ENCODE measurements at regions not wholly inside any gene's neighbourhood (a gene's known extent, or its start where the extent isn't known, plus 50 kb on each side); places are given as distances from the start of the nearest gene placed in this dataset.

DNA sequence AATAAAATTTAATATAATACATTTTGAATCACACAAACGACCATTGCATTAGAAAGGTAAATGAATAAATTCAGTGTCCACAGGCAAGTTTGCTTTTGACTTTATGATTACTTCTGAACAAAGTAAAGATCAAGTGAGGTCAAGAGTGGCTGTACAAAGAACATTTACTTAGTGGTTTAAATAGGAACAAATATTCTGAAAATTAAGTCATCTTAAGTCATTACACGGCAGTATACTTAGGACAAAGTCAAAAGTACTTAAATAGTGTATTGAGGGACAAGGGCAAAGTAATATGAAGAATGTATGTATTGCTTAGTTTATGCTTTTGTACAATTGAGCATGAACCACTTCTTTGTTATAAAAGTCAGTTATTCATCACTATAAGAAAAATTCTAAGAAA lies 1511.2 kb upstream of the CDH9 start:
- no peak for DNase-seq

DNA sequence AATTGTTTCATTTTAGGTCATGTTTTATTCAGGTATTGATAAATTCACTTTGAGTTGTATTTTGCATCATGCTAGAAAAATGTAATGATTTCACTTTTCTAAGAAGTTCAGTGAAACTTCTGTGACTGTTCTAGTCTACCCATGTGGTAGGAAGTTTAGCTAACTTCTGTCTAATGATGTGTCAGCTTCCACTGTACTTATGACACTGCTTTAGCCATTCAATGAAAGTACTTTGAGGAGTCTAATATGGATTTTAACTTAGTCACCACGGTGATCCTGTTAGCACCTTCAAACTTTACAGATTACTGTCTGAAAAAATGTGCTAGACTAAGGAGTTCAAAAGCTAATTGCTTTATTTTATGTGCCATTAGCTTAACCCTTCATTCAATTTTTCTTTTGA lies 1510.5 kb upstream of the CDH9 start:
- DNase-seq, result no peak

DNA sequence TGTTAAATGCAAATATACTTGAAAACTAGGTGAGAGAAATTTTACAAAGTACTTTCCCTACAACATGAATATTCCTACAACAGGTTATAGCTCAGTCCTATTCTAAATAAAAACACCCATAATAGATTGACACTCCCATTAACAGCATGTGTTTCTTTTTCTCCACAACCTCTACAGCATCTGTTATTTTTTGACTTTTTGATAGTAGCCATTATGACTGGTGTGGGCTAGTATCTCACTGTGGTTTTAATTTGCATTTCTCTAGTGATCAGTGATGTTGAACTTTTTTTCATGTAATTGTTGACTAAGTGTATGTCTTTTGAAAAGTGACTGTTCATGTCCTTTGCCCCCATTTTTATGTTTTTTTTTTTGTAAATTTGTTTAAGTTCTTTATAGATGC lies 1506.1 kb upstream of the CDH9 start:
- DNase-seq, result no peak

DNA sequence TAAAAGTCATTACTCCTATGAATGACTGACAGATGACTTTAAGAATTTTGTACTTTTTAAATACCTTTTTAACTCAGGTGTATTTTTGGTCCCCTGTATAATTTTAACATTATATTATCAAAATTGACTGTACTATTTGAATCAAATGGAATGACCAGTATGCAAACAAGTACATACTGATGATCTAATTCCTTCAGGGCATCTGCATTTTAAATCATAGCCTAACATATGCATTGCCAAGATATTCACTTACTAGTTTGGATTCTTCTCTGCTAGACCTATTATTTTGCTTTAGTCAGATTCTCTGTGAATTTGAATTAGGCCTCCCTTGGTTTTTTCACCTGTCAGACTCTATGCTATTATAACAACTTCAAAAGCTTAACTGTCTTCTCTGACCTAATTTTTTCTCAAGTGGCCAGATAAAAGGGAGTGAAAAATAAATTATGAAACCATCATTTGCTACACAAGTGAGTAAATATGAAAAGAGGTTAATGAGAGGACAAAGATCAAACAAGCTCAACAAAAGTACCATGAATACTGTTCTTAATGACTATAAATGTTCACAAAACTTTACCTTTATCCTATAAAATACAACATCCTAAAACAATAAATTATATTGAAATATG lies 1505.2 kb upstream of the CDH9 start:
- DNase-seq, result no peak

DNA sequence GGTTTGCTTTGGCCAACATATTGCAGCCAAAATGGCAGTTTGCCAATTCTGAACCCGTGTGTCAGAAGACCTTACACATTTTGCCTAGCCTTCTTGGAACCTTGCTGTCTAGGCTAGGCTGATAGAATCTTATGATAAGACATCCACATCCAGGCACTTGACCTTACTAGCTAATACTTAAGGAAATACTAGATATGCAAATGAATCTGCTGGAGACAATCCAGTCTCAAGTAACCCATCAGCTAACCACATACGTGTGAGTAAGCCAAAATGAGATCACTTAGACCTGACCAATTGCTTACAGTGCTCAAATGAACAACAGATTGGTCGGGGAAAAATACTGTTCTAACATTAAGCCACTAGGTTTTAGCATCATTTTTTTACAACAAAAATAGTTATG lies 1504.6 kb upstream of the CDH9 start:
- no peak for DNase-seq

DNA sequence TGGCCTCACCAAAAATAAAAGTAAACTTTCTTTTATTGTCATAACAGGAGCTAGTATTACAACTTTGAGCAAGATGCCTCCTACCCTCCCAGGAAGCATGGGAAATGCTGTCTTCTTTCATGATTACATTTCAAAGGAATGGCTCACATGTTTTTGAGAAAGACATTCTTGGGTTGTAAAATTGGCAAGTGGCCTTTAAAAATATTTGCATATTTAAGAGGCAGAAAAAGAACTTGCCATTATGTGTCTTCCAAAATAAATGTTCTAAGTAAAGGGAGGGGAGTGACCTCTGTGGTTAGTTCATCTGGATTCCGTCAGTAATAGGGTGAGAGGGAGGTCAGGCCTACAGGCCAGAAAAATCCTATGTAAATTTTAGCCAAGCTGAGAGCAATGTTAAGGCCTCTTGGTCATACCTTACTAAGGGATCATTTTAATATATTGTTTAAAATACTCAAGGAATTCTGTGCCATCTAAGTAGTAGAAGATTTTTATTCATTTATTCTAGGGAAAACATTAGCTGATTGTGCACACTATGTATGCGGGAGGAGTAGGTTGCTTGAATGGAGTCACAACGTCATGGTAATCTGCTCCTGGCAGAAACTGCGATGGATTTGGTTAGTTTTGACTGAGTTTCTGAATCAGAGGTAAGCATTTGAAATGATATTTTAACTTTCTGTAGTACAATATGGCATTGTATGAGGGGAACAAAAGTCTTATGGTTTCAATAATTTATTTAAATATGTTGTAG lies 1485.7 kb upstream of the CDH9 start:
- no peak for DNase-seq

DNA sequence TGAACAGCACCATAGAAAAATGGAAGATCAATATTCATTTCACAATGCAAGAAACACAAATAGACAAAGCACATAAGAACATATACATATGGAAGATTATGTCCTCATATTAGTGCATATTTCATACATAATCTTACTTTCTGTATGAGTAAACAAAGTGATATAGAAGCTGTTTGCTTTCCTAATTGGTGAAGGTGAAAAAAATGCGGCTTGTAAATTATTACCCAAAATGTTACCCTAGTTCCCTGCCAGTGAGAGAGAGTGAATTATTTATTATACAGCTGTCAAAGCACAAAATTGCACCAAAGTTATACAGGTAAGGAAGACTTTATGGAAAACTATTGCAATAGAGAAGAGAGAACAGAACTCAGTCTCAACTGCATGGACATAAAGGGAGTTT lies 1485.0 kb upstream of the CDH9 start:
- DNase-seq, result no peak

DNA sequence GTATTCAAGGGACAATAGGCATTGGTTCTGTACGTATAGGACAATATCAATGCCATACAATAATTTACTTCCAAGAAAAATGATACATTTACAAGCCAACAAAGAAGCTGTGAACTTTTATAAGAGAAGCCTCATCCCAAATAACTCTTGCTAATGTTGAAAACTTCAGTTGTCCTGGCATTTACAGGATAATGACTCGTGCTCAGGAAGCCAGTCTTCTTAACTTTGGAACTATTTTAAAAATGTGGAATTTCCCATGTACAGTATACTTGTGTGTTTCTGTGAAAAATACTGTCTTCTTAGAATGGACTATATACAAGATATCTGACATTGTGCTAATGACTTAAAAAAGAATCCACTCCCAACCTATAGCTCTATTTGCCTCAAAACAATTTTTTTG lies 1479.3 kb upstream of the CDH9 start:
- DNase-seq, result no peak

DNA sequence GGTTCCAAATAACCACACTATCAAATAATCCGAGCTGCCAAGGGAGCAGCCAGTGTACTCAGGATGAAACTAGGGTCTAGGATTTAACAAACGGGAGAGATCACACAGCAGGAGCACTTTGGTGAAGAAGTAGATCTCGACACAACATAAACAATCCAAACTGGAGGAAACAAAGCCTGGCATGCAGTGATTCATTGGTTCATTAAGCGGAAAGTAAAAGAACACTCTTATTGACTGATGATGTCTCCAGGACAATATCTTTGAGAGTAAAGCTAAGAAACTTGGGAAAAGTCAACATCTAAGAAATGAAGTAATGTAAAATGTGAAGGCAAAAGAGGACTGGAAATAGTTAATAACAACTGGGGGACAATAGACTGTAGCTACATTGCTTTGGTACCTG lies 1478.3 kb upstream of the CDH9 start:
- DNase-seq, result no peak

DNA sequence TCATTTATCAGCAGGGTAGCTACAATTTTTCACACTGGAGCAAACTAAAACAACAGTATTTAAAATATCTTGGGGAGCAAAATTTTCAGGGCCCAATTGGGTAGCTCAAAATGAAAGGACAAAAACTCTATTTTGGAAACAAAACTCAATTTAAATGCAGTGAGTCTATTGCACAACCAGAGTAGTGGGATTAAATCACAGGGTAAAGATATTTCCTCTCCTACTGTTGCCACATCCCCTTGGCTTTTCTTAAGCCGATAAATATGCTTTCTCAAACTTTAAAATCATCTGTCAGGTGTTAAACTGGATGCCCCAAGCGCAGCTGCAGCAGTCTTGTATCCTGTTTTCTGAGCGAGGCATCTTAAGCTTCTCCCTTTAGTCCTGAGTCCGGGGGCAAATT lies 1474.3 kb upstream of the CDH9 start:
- DNase-seq, result no peak

DNA sequence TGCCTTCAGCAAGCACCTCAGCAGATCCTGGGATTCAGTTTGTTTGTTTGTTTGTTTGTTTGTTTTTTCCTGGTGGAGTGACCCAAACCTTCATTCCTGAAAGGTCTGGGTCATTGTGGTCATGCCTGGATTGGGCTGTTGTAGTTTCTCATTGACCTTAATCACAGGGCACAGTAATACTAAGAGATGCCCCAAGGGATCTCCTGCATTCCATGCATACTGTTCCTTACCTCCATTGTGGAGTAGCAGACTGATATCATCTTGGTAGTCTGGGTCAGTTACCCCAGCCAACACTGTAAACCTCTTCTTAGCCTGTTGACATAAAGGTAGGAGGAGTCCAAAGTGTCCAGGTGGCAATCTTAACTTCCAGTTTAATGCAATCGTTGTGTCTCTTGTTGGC lies 1466.7 kb upstream of the CDH9 start:
- no peak for DNase-seq

DNA sequence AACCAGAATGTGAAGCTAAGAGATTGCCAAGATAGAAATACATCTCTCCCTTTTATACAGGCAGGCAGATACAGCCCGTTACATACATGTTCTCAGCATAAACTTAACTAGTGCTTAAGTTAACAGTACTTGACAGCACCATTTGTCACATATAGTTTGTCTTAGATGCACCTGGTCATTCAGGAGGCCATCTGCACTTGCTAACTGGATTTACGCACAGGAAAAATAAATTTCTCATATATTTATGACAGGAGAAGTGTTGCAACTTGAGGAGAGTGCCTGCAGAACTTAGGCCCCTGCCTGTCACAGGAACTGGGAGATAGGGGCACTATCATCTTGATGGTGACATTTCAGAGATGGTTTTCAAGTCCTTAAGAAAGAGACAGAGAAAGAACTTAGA lies 1462.1 kb upstream of the CDH9 start:
- DNase-seq, result no peak

DNA sequence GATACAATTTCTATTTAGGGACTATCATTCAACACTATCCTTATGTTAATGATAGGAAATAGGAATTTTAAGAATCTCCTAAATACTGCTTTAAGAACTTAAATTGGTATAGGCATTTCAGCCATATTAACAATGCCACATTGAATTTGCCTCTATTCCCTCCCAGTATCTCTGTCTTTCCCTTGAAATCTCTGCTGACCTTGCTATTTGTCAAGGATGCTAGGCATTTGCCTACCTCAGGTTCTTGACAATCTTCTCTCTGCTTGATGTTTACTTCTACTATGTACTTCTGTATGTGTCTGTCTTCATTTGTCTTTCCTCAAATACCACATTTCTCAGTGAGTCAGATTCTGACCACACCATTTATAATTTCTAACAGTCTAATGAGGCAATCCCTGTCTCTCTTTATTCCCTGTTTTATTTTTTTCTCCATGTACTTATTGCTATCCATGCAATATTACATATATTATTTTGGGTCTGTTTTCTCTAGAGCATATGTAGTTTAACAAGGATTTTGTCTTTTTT lies 1461.4 kb upstream of the CDH9 start:
- no peak for DNase-seq

DNA sequence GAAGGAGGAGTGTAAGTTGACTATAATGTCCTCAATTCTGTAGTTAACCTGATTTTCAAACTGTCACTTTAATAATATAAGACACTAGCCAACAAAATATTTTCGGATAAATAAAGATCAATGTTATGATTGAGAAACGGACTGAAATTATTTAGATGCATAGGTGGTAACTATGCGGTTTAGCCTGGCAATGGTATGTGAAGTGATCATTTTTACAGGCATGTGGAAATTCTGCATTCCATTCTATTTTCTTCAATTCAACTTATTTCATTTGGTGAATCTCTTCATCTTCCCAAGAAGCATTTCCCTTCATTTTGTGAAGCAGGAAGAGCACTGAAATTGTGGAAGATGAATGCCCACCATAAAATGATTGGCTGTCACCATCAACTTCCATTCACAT lies 1457.5 kb upstream of the CDH9 start:
- DNase-seq, result no peak

DNA sequence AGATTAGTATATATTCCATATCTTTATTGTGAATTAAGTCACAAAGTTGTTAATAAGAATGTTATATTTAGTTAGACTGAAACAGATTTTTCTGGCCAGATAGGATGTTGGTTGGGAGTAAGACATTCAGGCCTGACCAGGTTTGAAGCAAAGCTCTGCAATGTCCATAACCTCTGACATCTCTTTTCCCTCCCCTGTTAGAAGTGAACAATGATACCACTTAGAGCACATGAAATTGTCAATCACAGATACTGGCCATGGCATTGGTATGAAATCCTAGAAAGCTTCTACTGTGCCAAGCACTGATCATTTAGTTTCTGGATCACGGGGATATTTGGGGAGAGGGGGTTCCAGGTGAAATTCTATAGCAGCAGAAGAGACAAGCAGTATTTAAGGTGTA lies 1455.1 kb upstream of the CDH9 start:
- no peak for DNase-seq

DNA sequence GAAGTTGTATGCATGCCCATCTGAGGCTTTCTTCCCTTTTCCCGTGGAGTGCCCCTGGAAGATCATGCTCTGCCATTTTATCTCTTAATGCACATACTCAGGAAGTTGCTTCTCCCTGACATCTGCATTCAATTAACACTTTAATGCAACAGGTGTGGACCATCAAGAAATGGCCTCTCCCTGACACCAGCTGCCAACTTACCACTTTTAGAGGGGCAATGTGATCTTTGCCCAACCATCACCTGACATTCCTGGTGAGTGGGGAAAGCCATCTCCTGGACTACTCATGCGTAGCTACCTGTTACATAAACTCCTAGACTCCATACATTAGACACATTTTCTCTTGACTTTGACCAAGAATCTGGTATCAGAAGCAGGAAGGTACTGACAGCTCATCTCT lies 1450.4 kb upstream of the CDH9 start:
- DNase-seq, result no peak

DNA sequence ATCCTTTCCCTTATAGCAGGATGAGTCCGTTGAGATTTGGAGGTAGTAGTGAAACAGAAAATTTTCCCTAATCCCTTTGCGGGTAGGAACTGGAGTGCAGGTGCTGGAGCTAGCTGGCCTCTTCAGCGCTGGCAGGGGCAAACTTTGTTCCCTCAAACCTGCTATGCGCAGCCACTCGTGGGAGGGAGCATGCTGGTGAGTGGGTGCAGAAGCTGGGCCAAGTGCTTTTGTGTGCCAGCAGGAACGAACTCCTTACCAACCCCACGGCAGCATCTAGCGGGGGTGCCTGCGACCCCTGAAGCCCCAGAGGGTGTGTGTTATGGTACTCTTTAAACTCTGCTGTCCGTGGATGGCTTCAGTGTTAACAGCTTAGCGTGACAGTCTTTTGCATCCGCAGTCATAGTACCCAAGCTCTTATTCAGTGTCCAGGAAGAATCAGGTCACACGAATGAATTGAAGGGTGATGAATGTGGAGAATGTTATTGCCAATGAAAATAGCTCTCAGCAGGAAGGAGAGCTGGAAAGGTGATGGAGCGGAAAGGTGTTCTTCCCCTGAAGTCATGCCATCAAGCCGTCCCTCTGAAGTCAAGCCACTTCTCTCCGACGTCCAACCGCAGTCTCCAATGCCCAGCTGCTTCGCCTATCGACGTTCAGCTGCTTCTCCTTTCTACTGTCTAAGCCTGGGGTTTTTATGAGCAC lies 1445.1 kb upstream of the CDH9 start:
- no peak for DNase-seq

DNA sequence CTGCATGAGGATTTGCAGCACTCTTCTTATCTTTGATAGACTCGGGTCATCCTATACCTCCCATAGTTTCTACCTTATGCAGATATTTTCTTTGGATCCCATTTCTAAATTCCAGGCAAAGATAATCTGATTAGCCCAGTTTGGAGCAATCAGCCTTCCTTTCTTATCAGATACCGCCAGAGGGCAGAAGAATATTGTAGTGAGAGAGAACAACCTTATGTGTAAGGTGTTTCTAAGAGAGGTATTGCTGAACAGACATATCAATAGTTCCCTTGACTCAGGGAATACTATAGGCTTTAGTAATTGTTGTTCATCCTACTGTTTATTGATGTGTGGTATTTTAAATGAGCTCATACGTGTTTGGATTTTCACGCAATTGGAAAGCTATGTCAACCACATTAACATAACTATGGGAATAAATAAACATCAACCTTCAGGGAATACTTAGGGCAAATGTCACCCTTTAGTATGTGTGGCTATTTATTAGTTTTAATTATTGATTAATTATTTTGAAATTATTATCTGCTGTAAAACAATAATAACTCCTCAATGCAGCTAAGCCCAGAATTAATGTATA lies 1435.2 kb upstream of the CDH9 start:
- no peak for DNase-seq

DNA sequence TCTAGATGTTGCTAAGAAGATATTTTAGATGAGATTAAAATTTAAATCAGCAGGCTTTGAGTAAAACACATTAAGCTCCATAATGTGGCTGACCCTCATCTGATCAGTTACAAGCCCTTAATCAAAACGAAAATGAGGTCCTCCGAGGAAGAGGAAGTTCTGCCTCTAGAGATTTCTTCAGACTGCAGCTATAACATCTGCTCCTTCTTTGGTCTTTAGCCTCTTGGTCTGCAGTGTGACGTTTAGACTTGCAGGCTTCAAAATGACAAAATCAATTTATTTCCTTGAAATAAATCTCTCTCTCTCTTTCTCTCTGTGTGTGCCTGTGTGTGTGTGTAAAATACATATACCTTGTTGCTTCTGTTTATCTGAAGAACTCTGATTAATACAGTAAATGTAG lies 1429.8 kb upstream of the CDH9 start:
- no peak for DNase-seq

DNA sequence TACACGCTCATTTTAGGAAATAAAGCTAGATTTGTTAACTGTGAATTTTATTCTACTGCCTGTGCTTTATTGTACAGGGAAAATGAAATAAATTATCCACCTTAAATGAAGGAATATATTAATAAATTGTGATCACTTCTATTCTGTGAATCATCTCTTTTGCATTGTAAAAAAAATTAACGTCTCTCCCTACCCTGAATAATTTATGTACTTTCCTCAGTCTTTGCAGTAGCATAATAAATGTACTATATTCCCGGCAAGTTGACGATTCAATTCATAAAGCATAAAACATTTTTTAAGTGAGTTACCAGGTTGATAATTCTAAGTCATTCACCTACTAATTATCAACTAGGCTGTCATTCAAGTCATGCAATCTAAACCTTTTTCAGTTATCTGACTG lies 1425.3 kb upstream of the CDH9 start:
- DNase-seq, result no peak

DNA sequence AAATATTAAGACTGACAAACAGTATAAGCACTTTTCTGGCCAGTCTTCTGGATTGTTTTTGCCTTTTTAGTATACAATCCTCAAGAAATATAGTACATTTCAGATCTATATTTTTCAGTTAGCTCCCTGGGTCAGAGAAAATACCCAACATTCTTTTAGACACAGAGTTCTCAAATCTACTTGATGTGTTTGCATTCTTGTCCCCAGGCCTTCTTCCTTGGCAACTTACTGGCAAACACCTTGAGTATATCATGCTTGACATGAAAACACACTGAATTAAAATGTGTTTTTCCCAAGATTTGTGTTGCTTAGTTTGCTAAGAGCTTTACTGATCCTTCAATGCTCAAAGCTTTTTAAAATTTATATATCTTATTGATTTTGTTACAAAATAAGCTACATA lies 1413.1 kb upstream of the CDH9 start:
- DNase-seq, result no peak

DNA sequence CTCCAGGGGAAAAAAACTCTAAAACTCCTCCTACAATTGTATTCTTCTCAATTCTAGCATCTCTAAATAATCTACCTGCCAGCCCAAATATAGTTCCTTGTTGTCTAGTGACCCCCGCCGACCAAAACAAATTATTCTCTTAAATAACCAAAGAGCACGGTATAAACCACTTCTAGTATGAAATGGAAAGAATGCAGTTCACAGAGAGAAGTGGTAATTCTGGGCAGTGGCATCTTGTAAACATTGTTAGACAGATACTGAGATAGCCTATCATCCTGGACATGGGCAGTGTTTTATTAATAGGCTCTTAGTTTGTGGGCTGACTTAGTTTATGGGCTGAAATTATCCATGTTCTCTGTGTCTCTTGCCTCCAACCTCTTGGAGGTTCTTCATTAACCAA lies 1412.6 kb upstream of the CDH9 start:
- DNase-seq, result no peak

DNA sequence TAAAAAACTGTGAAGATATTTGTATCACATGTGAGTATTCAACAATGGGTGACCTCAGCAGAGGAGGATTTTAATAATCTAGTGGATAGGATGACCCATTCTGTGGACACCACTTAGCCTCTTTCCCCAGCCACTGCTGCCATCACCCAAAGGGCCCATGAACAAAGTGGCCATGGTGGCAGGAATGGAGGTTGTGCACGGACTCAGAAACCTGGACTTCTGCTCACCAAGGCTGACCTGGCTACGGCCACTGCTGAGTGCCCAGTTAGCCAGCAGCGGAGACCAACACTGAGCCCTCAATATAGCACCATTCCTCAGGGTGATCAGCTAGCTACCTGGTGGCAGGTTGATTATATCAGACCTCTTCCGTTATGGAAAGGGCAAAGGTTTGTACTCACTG lies 1410.4 kb upstream of the CDH9 start:
- no peak for DNase-seq
